OCI-LY1 (cell line): ENCODE measurements at regions not wholly inside any gene's neighbourhood (a gene's known extent, or its start where the extent isn't known, plus 50 kb on each side); places are given as distances from the start of the nearest gene placed in this dataset.

Experiments used
- CTCF ChIP-seq: fragments of 200-600 bp; sonication (generic), shearing (Covaris generic); IDR thresholded peaks from 2 replicates; pipeline ENCODE4 v1.5.1; 2017; ENCODE audit warnings: mild to moderate bottlenecking, antibody characterized with exemption, low read length, moderate library complexity, mixed read lengths
- EZH2 ChIP-seq: fragments of 200-600 bp; sonication (generic), shearing (Covaris generic); IDR thresholded peaks from 2 replicates; pipeline ENCODE4 v1.8.0; 2017; ENCODE audit warnings: borderline replicate concordance, mixed run types, mild to moderate bottlenecking, antibody characterized with exemption, low read length, moderate library complexity, mixed read lengths

GRCh38 chr3:18076301-18076700, 333.9 kb upstream of the TBC1D5 start:
- TF ChIP-seq CTCF (no peak), EZH2 (no peak)
